ENCODE measurements at regions not wholly inside any gene's neighbourhood (a gene's known extent, or its start where the extent isn't known, plus 50 kb on each side); places are given as distances from the start of the nearest gene placed in this dataset.
"Not testable (repeated sequence)": the region's sequence is repeated elsewhere in the genome, so short reads cannot be mapped to it uniquely, and the experiment has no call there.

DNA sequence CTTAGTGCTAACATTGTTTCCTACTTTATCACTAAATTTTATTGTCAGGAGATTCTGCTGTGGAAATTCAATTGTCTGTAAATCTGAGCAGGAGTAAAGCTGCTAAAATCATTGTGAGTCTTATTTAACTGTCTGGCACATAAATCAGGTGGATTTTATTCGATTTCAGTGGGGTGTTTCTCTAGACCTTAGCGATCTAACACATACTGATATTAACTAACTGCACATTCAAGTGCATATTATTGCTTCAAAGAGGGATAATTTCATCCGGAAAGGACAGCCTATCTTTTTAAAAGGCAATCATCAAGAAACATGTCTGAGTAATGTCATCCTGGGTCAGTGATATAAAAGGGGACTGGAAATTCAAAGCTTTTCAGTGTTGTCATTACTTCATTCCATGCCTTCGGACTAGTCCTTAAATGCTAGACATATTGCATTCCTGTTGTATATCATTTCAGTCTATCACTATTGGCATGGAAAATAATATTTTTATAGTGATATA lies 388.7 kb downstream of the PCDH10 start:
- Histone ChIP-seq H3K4me3 (ENCODE audit: severe bottlenecking) (no peak overlapping the region), H3K9me3 (ENCODE audit: severe bottlenecking) (no peaks in the 10 kb centered on the region), H3K27me3 (ENCODE audit: insufficient read depth, poor library complexity, severe bottlenecking) (no peaks in the 10 kb centered on the region), H3K27ac (ENCODE audit: poor library complexity, severe bottlenecking) (no peak overlapping the region), H3K4me1 (ENCODE audit: insufficient read depth, poor library complexity, severe bottlenecking) (no peaks in the 10 kb centered on the region), H3K36me3 (ENCODE audit: low read depth) (no peaks in the 10 kb centered on the region)
- no peak for TF ChIP-seq CTCF (IDR thresholded peaks at IDR 0.05; ENCODE audit: poor library complexity, severe bottlenecking)
- ATAC-seq (ENCODE audit: low read depth): no peak
- DNase-seq (ENCODE audit: low spot score): no peak

DNA sequence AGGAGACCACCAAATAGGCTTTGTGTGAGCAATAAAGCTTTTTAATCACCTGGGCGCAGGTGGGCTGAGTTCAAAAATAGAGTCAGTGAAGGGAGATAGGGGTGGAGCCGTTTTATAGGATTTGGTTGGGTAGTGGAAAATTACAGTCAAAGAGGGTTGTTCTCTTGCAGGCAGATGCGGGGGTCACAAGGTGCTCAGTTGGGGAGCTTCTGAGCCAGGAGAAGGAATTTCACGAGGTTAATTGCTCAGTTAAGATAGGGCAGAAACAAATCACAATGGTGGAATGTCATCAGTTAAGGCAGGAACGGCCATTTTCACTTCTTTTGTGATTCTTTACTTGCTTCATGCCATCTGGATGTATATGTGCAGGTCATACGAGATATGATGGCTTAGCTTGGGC lies 385.1 kb downstream of the PCDH10 start:
- H3K9me3 ChIP-seq (ENCODE audit: severe bottlenecking); H3K27me3 ChIP-seq (ENCODE audit: insufficient read depth, poor library complexity, severe bottlenecking); DNase-seq (ENCODE audit: low spot score); ATAC-seq (ENCODE audit: low read depth); H3K4me1 ChIP-seq (ENCODE audit: insufficient read depth, poor library complexity, severe bottlenecking); H3K36me3 ChIP-seq (ENCODE audit: low read depth); H3K4me3 ChIP-seq (ENCODE audit: severe bottlenecking); H3K27ac ChIP-seq (ENCODE audit: poor library complexity, severe bottlenecking): not testable (repeated sequence)

DNA sequence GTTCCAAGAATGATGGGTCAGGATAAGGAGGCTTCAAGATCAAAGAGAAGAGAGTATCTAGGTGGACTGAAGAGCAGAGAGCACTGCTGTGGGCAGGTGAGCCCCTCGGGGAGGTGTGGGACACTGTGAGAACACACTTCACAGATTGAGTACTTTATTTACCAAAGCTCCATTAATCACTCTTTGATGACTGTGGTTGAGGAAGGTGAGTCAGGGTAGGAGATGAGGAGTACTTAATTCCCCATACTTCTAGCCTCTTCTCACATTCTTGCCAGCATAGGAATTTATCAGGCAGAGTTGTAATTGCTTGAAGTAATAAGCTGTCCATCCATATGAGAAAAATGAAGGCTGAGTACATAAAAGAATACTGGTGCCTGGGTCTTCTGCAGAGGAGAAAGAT lies 375.3 kb downstream of the PCDH10 start:
- Histone ChIP-seq H3K27me3 (ENCODE audit: insufficient read depth, poor library complexity, severe bottlenecking) (no peaks in the 10 kb centered on the region), H3K36me3 (ENCODE audit: low read depth) (no peaks in the 10 kb centered on the region), H3K4me1 (ENCODE audit: insufficient read depth, poor library complexity, severe bottlenecking) (no peaks in the 10 kb centered on the region), H3K4me3 (ENCODE audit: severe bottlenecking) (no peak overlapping the region), H3K9me3 (ENCODE audit: severe bottlenecking) (no peaks in the 10 kb centered on the region), H3K27ac (ENCODE audit: poor library complexity, severe bottlenecking) (no peak overlapping the region)
- DNase-seq (ENCODE audit: low spot score): no peak
- peak; percentile 59; the same call in 2 of the 3 replicates for ATAC-seq (ENCODE audit: low read depth)
- no peak for TF ChIP-seq CTCF (IDR thresholded peaks at IDR 0.05; ENCODE audit: poor library complexity, severe bottlenecking)

DNA sequence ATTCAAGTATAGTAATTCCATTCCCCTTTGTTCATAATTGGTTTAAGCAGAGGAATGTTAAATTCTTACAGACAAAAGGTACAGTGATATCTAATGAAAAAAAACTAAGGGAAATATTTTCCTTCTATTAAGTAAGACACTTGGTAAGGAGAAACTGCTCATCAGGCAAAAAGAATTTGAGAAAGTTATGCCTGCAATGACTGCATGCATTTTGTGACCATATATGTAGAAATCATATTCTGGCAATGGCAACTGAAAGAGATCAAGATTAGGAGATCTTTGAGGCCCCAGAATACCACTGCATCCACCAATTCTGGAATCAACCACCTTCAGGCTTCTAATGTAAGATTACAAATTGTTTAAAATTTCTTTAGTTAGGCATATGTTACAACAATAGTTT lies 364.8 kb downstream of the PCDH10 start:
- ATAC-seq (ENCODE audit: low read depth): no peak
- no peak for DNase-seq (ENCODE audit: low spot score)

GRCh38 chr4:133498149-133498548 lies 349.1 kb downstream of the PCDH10 start:
- Histone ChIP-seq H3K36me3 (ENCODE audit: low read depth) (no peaks in the 10 kb centered on the region; the same call in 1 of the 2 replicates), H3K4me1 (ENCODE audit: insufficient read depth, poor library complexity, severe bottlenecking) (peaks cover 33% of the 10 kb centered on the region), H3K27me3 (ENCODE audit: insufficient read depth, poor library complexity, severe bottlenecking) (no peaks in the 10 kb centered on the region), H3K27ac (ENCODE audit: poor library complexity, severe bottlenecking) (peak overlapping the region; percentile 44), H3K4me3 (ENCODE audit: severe bottlenecking) (no peak overlapping the region), H3K9me3 (ENCODE audit: severe bottlenecking) (no peaks in the 10 kb centered on the region)
- ATAC-seq (ENCODE audit: low read depth) (peak; percentile 71; the same call in 2 of the 3 replicates), DNase-seq (ENCODE audit: low spot score) (no peak)
- no peak for TF ChIP-seq CTCF (IDR thresholded peaks at IDR 0.05; ENCODE audit: poor library complexity, severe bottlenecking)

More for the DNA sequence above, 364.8 kb downstream of the PCDH10 start:
- Histone ChIP-seq H3K4me1 (ENCODE audit: insufficient read depth, poor library complexity, severe bottlenecking) (no peaks in the 10 kb centered on the region), H3K27me3 (ENCODE audit: insufficient read depth, poor library complexity, severe bottlenecking) (no peaks in the 10 kb centered on the region), H3K4me3 (ENCODE audit: severe bottlenecking) (no peak overlapping the region), H3K36me3 (ENCODE audit: low read depth) (no peaks in the 10 kb centered on the region), H3K27ac (ENCODE audit: poor library complexity, severe bottlenecking) (no peak overlapping the region), H3K9me3 (ENCODE audit: severe bottlenecking) (no peaks in the 10 kb centered on the region)
- no peak for TF ChIP-seq CTCF (IDR thresholded peaks at IDR 0.05; ENCODE audit: poor library complexity, severe bottlenecking)

All from RWPE2 (cell line).